Occipital lobe (tissue), 1 donor: ENCODE measurements at regions not wholly inside any gene's neighbourhood (a gene's known extent, or its start where the extent isn't known, plus 50 kb on each side); places are given as distances from the start of the nearest gene placed in this dataset.
"Not testable (repeated sequence)": the region's sequence is repeated elsewhere in the genome, so short reads cannot be mapped to it uniquely, and the experiment has no call there.

Experiments used
- DNase-seq: peaks from one replicate; lab custom pipeline; 2025; lab: John Stamatoyannopoulos, UW

- DNase-seq: no peak
Measured at GRCh38 chr1:209162651-209163050, 420.9 kb upstream of the CAMK1G start.

GRCh38 chr1:209168204-209168603 lies 415.3 kb upstream of the CAMK1G start:
- no peak for DNase-seq

GRCh38 chr1:209171151-209171550 lies 412.4 kb upstream of the CAMK1G start:
- no peak for DNase-seq

DNA sequence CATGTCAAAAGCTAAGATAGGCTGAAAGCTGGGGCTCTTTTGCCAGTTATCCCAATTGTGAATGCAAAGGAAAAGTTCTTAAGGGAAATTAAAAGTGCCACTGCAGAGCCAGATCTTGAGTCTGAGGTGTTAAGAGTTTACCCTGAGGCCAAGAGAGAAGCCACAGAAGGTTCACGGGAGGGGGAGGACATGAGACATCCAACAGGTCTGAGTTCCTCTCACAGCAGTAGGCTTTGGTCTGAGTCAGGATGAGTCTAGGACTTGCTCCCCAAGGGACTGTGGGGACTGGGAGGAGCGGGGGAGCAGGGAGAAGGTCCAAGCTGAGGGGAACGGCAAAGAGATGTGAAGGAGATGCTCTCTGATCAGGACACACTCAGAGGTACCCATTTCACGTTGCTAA lies 411.2 kb upstream of the CAMK1G start:
- DNase-seq: no peak

GRCh38 chr1:209172792-209173542 lies 410.5 kb upstream of the CAMK1G start:
- not testable (repeated sequence) for DNase-seq

DNA sequence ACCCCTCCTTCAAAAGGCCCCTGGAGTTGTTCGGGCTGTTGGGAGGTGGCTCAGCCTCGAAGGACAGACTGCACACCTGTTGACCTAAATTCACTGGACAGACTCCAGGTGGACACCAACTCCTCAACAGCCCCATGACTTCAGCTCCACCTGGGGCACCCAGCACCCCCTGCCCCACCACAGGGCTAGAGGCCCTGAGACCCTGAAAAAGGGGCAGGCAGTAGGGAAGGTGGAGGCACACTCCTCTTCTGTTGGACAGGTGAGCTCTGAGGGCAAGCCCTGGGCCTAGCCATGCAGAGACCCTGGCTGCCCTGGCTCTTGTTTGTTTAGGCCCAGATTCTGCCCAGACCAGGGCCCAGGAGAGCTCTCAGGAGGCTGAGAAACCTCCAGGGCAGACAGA lies 409.7 kb upstream of the CAMK1G start:
- not testable (repeated sequence) for DNase-seq

- no peak for DNase-seq
Measured at GRCh38 chr1:209176866-209177430, 406.6 kb upstream of the CAMK1G start.

DNA sequence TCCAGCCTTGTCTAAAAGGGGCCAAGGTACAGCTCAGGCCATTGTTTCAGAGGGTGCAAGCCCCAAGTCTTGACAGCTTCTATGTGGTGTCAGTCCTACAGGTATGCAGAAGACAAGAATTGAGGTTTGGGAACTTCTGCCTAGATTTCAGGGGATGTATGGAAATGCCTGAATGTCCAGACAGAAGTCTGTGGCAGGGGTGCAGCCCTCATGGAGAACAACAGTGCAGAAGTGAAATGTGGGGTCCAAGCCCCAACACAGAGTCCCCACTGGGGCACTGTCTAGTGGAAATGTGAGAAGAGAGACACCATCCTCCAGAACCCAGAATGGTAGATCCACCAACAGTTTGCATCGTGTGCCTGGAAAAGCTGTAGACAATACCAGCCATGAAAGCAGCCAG lies 400.3 kb upstream of the CAMK1G start:
- no peak for DNase-seq

DNA sequence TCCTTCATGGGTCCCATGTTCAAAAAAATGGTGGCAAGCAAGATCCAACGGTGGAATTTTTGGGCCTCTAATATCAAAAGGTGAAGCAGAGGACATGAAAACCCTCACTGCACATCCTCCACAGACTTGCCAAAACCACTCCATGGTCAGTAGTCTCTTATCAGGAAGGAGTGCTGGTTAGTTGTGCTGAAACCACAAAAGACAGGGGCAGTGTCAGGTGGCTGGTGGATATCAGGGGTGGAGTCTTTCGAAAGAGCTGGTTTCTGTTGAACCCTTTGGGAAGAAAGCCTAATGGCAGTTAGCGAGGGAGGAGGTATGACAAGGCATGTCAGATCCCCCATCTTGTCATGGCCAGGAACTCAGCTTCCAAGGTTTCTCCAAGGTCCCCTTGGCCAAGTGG lies 395.9 kb upstream of the CAMK1G start:
- DNase-seq: no peak

DNA sequence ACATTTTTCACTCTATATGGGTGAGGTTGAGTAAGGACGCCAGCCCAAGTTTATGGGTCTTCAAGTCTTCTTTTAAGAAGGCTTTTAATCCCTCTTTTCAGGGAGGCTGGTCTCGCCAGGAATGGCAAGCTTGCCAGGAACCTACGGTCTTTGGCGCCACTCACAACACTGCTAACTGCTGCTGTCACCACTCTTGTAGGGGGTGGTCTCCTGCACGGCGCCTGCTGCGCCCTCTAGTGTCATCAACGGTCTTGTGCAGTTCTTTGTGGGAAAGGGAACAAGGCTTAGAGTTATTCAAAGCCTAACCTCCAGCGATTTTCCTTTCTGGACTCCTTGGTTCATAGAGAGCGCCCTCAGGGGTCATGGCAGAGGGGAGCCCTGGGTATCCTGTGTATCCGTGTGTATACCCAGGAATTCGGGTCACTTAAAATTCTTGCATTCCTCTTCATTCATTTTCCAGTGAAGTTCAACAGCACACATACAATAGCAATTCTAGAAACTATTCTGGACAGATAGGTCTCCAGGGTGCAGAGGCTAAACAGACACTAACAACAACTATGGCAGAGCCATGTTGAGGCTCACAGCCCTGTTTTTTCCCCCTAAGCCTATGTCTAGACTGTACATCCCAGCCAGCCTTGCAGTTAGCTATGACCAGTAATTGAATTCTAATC lies 392.8 kb upstream of the CAMK1G start:
- DNase-seq: no peak

GRCh38 chr1:209191262-209191634 lies 392.3 kb upstream of the CAMK1G start:
- DNase-seq: no peak

- DNase-seq: no peak
Measured at GRCh38 chr1:209196140-209196539, 387.4 kb upstream of the CAMK1G start.

DNA sequence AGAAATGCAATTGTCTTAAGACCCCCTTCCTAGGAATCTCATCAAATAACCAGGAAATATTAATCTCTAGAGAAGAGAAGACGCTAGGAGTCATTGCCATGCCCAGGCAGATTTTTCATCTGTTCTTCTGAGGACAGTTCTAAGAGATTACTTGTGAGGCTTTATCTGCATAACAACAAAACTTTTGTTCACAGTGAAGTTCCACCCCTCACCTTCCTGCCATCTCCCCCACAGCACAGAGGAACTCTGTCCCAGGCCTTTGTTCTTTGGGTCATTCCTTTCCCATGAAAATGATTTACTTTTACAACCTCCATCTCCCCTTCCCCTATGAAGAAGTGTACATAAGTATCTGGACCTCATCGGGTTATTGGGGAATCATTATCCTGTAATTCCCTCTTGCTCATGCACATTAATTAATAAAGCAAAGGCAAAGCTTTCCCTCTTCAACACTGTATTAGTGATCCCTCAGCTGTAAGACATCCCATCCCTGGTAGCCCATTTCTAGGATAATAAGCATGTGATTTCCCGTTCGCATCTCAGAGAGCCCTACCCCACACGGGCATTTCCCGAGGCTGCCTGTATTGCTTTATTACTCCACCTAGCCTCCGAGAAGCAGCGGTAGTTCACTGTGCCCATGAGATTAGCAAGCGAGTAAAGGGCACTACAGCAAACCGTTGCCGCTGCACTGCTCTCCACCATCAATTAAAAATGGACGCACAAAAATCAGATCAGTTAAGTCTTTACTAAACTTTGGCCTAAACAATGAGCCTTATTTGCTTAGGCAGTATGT lies 384.4 kb upstream of the CAMK1G start:
- DNase-seq: no peak

DNA sequence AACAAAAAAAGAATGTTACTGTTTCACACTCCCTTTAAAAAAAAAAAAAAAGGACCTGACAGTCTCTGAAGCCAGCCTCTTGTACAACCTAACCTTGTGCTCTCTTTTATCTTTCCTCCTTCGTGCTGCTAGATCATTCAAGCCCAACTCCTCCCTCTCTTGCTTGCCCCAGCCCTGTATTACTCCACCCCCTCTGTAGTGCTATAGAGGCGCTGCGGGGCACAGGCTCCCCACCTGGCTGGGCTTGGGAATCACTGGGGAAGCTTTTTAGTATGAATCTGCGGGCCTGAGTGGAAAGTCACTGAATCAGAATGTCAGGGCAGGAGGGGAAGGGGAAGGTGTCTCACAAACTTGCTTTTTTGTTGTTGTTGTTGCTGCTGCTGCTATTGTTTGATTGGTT lies 383.7 kb upstream of the CAMK1G start:
- no peak for DNase-seq

DNA sequence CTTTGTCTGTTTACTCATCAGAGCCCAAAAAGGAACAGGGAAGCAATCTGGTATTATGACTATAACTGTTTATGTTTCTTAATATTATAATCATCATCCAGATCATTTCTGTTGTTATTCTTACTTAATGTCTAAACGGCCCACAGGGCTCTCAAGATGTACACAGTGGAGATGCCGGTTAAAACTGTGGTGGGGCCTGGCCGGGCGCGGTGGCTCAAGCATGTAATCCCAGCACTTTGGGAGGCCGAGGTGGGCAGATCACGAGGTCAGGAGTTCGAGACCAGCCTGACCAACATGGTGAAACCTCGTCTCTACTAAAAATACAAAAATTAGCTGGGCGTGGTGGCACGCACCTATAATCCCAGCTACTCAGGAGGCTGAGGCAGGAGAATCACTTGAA lies 381.2 kb upstream of the CAMK1G start:
- not testable (repeated sequence) for DNase-seq

GRCh38 chr1:209202830-209203532 lies 380.5 kb upstream of the CAMK1G start:
- no peak for DNase-seq

GRCh38 chr1:209203533-209203895 lies 380.0 kb upstream of the CAMK1G start:
- no peak for DNase-seq

DNA sequence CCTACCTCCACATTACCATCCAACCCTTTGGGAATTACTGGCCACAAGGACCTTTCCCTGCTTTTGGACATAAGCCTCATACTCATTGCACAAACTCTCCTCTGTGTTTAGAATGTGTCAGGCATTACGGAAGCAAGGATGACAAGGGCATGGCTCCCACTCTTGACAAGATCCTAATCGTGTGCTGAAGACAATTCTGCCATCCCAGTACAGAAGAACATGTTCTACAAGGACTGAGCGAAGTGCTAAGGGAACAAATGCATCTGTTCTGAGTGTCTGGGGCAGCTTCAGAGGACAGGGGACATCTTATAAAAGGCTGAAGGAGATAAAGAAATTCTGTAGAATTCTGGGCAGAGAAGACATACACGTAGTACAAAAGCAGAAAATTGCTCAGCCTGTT lies 378.5 kb upstream of the CAMK1G start:
- DNase-seq: no peak

DNA sequence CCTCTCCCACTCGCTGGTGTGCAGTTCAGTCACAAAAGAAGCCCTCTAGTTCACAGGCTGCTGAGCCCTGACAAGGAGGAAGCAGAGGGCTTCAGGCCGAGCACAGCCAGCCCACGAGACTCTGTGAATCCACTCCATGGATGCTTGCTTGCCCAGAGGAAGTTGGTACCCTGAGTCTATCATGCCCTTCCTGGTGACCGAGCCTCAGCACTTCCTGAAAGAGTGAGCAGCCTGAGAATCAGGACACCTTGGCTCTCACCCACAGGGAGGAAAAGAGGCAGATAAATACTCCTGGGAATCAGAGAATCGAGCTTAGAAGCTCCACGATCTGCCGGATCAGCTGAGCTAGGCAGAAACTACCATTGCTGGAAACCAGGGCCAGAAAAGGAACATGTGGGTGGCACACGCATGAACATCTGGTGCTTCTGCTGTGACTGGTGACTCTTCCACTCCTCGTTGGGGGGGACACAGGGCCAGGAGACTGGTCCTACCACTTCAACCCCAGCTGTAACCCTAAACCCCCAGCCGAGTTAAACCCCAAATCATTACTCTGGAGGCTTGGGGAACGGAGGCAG lies 376.3 kb upstream of the CAMK1G start:
- peak; percentile 75 for DNase-seq

DNA sequence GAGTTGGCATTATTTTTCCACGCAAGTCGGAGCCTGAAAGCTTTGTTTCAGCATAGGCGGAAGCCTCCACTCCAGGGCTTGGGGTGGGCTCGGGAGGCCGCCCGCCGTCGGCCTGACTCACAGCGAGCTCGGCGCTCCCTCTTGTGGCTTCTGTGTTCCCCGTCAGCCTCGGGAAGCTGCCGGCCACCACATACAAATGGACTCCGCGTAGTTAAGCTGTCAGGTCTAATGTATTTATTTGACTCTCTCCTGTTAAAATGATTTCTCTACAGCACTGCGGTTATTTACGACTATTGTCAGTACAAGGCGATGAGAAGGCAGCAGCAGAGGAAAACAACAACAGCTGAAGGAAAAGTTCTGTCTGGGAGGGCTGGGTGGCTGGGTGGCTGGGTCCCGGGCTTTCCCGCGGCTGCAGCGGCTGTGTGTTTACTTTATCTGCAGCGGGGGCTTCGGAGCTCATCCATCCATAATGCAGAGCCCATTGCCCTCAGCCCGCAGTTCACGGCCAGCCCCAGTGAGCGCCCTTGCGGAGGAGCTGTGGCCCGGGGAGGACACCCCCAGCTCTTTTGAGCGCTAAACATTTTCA lies 375.7 kb upstream of the CAMK1G start:
- DNase-seq: peak; percentile 75

DNA sequence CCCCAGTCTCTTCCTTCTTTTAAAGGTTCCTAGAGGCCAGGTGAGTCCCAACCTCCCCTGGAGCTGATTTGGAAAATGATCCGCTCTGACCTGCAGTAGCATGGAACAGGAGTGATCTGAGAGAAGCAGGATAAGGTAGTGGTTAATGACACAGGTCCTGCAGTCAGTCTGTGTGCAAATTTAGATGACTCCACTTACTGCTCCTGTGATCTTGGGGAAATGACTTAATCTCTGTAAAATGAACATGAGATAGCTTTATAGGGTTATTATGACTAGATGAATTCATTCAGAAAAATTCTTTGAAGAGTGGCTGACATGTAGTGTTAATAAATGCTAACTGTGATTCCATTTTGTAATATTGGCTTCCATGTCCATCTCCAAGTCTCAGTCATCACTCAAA lies 374.9 kb upstream of the CAMK1G start:
- no peak for DNase-seq
